ENCODE measurements at regions not wholly inside any gene's neighbourhood (a gene's known extent, or its start where the extent isn't known, plus 50 kb on each side); places are given as distances from the start of the nearest gene placed in this dataset.

- TF ChIP-seq CTCF (IDR thresholded peaks at IDR 0.05; ENCODE audit: insufficient read depth, low read depth, low read length, missing control alignments), result no peak
- no peak overlapping the region for H3K4me3 ChIP-seq (ENCODE audit: low read depth, low read length)
- no peak for DNase-seq (ENCODE audit: low read depth)
Measured at GRCh38 chr9:26325444-26325829, 567.2 kb downstream of the CAAP1 start.

- no peak overlapping the region for H3K4me3 ChIP-seq (ENCODE audit: low read depth, low read length)
- no peak for TF ChIP-seq CTCF (IDR thresholded peaks at IDR 0.05; ENCODE audit: insufficient read depth, low read depth, low read length, missing control alignments)
- no peak for DNase-seq (ENCODE audit: low read depth)
Measured at GRCh38 chr9:26324786-26325443, 567.7 kb downstream of the CAAP1 start.

GRCh38 chr9:26321935-26322334, 570.7 kb downstream of the CAAP1 start:
- TF ChIP-seq CTCF (IDR thresholded peaks at IDR 0.05; ENCODE audit: insufficient read depth, low read depth, low read length, missing control alignments), result no peak
- DNase-seq (ENCODE audit: low read depth), result no peak
- no peak overlapping the region for H3K4me3 ChIP-seq (ENCODE audit: low read depth, low read length)

- no peak for DNase-seq (ENCODE audit: low read depth)
- TF ChIP-seq CTCF (IDR thresholded peaks at IDR 0.05; ENCODE audit: insufficient read depth, low read depth, low read length, missing control alignments), result no peak
- no peak overlapping the region for H3K4me3 ChIP-seq (ENCODE audit: low read depth, low read length)
Measured at GRCh38 chr9:26319859-26320258, 572.7 kb downstream of the CAAP1 start.

- H3K4me3 ChIP-seq (ENCODE audit: low read depth, low read length), result no peak overlapping the region
- DNase-seq (ENCODE audit: low read depth), result no peak
- no peak for TF ChIP-seq CTCF (IDR thresholded peaks at IDR 0.05; ENCODE audit: insufficient read depth, low read depth, low read length, missing control alignments)
Measured at GRCh38 chr9:26313108-26313507, 579.5 kb downstream of the CAAP1 start.

GRCh38 chr9:26311463-26311995, 581.1 kb downstream of the CAAP1 start:
- DNase-seq (ENCODE audit: low read depth), result no peak
- no peak overlapping the region for H3K4me3 ChIP-seq (ENCODE audit: low read depth, low read length)
- no peak for TF ChIP-seq CTCF (IDR thresholded peaks at IDR 0.05; ENCODE audit: insufficient read depth, low read depth, low read length, missing control alignments)

- no peak overlapping the region for H3K4me3 ChIP-seq (ENCODE audit: low read depth, low read length)
- TF ChIP-seq CTCF (IDR thresholded peaks at IDR 0.05; ENCODE audit: insufficient read depth, low read depth, low read length, missing control alignments), result no peak
- no peak for DNase-seq (ENCODE audit: low read depth)
Measured at GRCh38 chr9:26310294-26310693, 582.3 kb downstream of the CAAP1 start.

All from GM12865 (cell line).